Activated CD8-positive, alpha-beta T cell treated with anti-CD3 and anti-CD28 coated beads, Interleukin-2, amount 10 ng/mL, durations not matched to agents 7 days and 5 days (primary cell): ENCODE measurements at regions not wholly inside any gene's neighbourhood (a gene's known extent, or its start where the extent isn't known, plus 50 kb on each side); places are given as distances from the start of the nearest gene placed in this dataset.

Source experiments
- ATAC-seq: fragments of 150-1000 bp; cut with Tn5 transposase; one replicate; pipeline ENCODE4 v1.10.0; 2021; ENCODE audit warnings: moderate library complexity
- CTCF ChIA-PET: fragments of 350-600 bp; sonication (Branson Sonifier 250); formaldehyde crosslinking; loops from one replicate; lab custom pipeline; 2021; ENCODE audit warnings: antibody characterized with exemption; lab: Charles Lee
- POLR2A ChIA-PET: fragments of 350-600 bp; sonication (Branson Sonifier 250); formaldehyde crosslinking; loops from one replicate; lab custom pipeline; 2021; ENCODE audit warnings: antibody characterized with exemption; lab: Charles Lee
- DNase-seq: peaks from one replicate; pipeline ENCODE4 v3.0.0-alpha.2; 2020
- H3K27ac Mint-ChIP-seq: one replicate; pipeline ENCODE4 v1.8.0; 2021; ENCODE audit warnings: mild to moderate bottlenecking, mixed read lengths
- H3K27me3 Mint-ChIP-seq: one replicate; pipeline ENCODE4 v1.8.0; 2021; ENCODE audit warnings: low read depth, mixed read lengths
- H3K36me3 Mint-ChIP-seq: one replicate; pipeline ENCODE4 v1.8.0; 2021; ENCODE audit warnings: low read depth, mixed read lengths
- H3K4me1 Mint-ChIP-seq: one replicate; pipeline ENCODE4 v1.8.0; 2021; ENCODE audit warnings: low read depth, mixed read lengths
- H3K4me3 Mint-ChIP-seq: one replicate; pipeline ENCODE4 v1.8.0; 2021; ENCODE audit warnings: mild to moderate bottlenecking, mixed read lengths
- H3K9me3 Mint-ChIP-seq: one replicate; pipeline ENCODE4 v1.8.0; 2022; ENCODE audit warnings: mixed read lengths; ENCODE audit not compliant: insufficient read depth

- no peak for ATAC-seq
- H3K27ac Mint-ChIP-seq: no peak overlapping the region
- CTCF ChIA-PET: interaction anchor here (4.3 kb wide), 1 partner anchor 35 kb away, joined by 18 read pairs; no protein-coding TSS in a partner anchor
Measured at GRCh38 chr12:91846466-91847055, 299.1 kb downstream of the BTG1 start.

GRCh38 chr12:91845365-91845764, 300.3 kb downstream of the BTG1 start:
- ATAC-seq: no peak
- Mint-ChIP-seq H3K36me3 (peaks cover 9% of the 10 kb centered on the region), H3K27me3 (no peaks in the 10 kb centered on the region), H3K4me1 (no peaks in the 10 kb centered on the region), H3K9me3 (peaks cover 14% of the 10 kb centered on the region), H3K4me3 (no peak overlapping the region), H3K27ac (no peak overlapping the region)
- no peak for DNase-seq
- POLR2A ChIA-PET: no interaction called here
- CTCF ChIA-PET: interaction anchor here (4.3 kb wide), 1 partner anchor 34 kb away, joined by 18 read pairs; no protein-coding TSS in a partner anchor

More at GRCh38 chr12:91846466-91847055, 299.1 kb downstream of the BTG1 start:
- H3K4me3 Mint-ChIP-seq: no peak overlapping the region
- DNase-seq: no peak
- H3K27me3 Mint-ChIP-seq: no peaks in the 10 kb centered on the region
- peaks cover 2% of the 10 kb centered on the region for H3K4me1 Mint-ChIP-seq
- H3K36me3 Mint-ChIP-seq: peaks cover 9% of the 10 kb centered on the region
- peaks cover 4% of the 10 kb centered on the region for H3K9me3 Mint-ChIP-seq
- POLR2A ChIA-PET: no interaction called here

- ATAC-seq (no peak), DNase-seq (no peak)
- H3K27ac Mint-ChIP-seq: no peak overlapping the region
- peaks cover 9% of the 10 kb centered on the region for H3K36me3 Mint-ChIP-seq
- peaks cover 2% of the 10 kb centered on the region for H3K4me1 Mint-ChIP-seq
- peaks cover 14% of the 10 kb centered on the region for H3K9me3 Mint-ChIP-seq
- ChIA-PET CTCF (interaction anchor here (1.0 to 1.1 kb wide), 3 partner anchors 21 to 126 kb away, joined by 3 read pairs; no protein-coding TSS in a partner anchor), POLR2A (no interaction called here)
- no peak overlapping the region for H3K4me3 Mint-ChIP-seq
- H3K27me3 Mint-ChIP-seq: no peaks in the 10 kb centered on the region
Measured at GRCh38 chr12:91841822-91842221, 303.8 kb downstream of the BTG1 start.

- POLR2A ChIA-PET: no interaction called here
- H3K4me3 Mint-ChIP-seq: no peak overlapping the region
- ATAC-seq (no peak), DNase-seq (no peak)
- peaks cover 8% of the 10 kb centered on the region for H3K4me1 Mint-ChIP-seq
- H3K27ac Mint-ChIP-seq: no peak overlapping the region
- CTCF ChIA-PET: no interaction called here
- no peaks in the 10 kb centered on the region for H3K27me3 Mint-ChIP-seq
- H3K36me3 Mint-ChIP-seq: no peaks in the 10 kb centered on the region
- peaks cover 24% of the 10 kb centered on the region for H3K9me3 Mint-ChIP-seq
Measured at GRCh38 chr12:91836696-91837095, 308.9 kb downstream of the BTG1 start.

GRCh38 chr12:91836264-91836663, 309.4 kb downstream of the BTG1 start:
- no peak for DNase-seq
- ATAC-seq: no peak
- peaks cover 20% of the 10 kb centered on the region for H3K9me3 Mint-ChIP-seq
- H3K27me3 Mint-ChIP-seq: no peaks in the 10 kb centered on the region
- H3K4me3 Mint-ChIP-seq: no peak overlapping the region
- ChIA-PET POLR2A (no interaction called here), CTCF (no interaction called here)
- H3K4me1 Mint-ChIP-seq: peaks cover 8% of the 10 kb centered on the region
- H3K36me3 Mint-ChIP-seq: no peaks in the 10 kb centered on the region
- no peak overlapping the region for H3K27ac Mint-ChIP-seq

GRCh38 chr12:91835693-91836092, 310.0 kb downstream of the BTG1 start:
- no peaks in the 10 kb centered on the region for H3K27me3 Mint-ChIP-seq
- H3K4me3 Mint-ChIP-seq: no peak overlapping the region
- ATAC-seq (no peak), DNase-seq (no peak)
- ChIA-PET CTCF (no interaction called here), POLR2A (no interaction called here)
- H3K9me3 Mint-ChIP-seq: peaks cover 14% of the 10 kb centered on the region
- no peaks in the 10 kb centered on the region for H3K36me3 Mint-ChIP-seq
- H3K4me1 Mint-ChIP-seq: peaks cover 8% of the 10 kb centered on the region
- H3K27ac Mint-ChIP-seq: no peak overlapping the region

GRCh38 chr12:91833780-91834359, 311.8 kb downstream of the BTG1 start:
- ChIA-PET POLR2A (interaction anchor here (0.6 kb wide), 1 partner anchor 250 kb away, joined by 3 read pairs; no protein-coding TSS in a partner anchor), CTCF (interaction anchor here (1.2 kb wide), 1 partner anchor 23 kb away, joined by 3 read pairs; no protein-coding TSS in a partner anchor)
- Mint-ChIP-seq H3K27me3 (no peaks in the 10 kb centered on the region), H3K9me3 (peaks cover 13% of the 10 kb centered on the region), H3K4me1 (peaks cover 8% of the 10 kb centered on the region), H3K4me3 (no peak overlapping the region), H3K36me3 (no peaks in the 10 kb centered on the region), H3K27ac (no peak overlapping the region)
- DNase-seq (no peak), ATAC-seq (no peak)

- Mint-ChIP-seq H3K4me1 (no peaks in the 10 kb centered on the region), H3K36me3 (no peaks in the 10 kb centered on the region), H3K27ac (no peak overlapping the region), H3K27me3 (no peaks in the 10 kb centered on the region), H3K4me3 (no peak overlapping the region), H3K9me3 (no peaks in the 10 kb centered on the region)
- DNase-seq (no peak), ATAC-seq (no peak)
- ChIA-PET CTCF (interaction anchor here (2.2 kb wide), 1 partner anchor 14 kb away, joined by 10 read pairs; no protein-coding TSS in a partner anchor), POLR2A (no interaction called here)
Measured at GRCh38 chr12:91825999-91826398, 319.6 kb downstream of the BTG1 start.

- CTCF ChIA-PET: interaction anchor here (1.2 kb wide), 1 partner anchor 13 kb away, joined by 11 read pairs; no protein-coding TSS in a partner anchor
- POLR2A ChIA-PET: no interaction called here
- ATAC-seq: no peak
- H3K4me1 Mint-ChIP-seq: no peaks in the 10 kb centered on the region
- H3K27me3 Mint-ChIP-seq: no peaks in the 10 kb centered on the region
- H3K27ac Mint-ChIP-seq: no peak overlapping the region
- no peaks in the 10 kb centered on the region for H3K36me3 Mint-ChIP-seq
- no peak for DNase-seq
- no peak overlapping the region for H3K4me3 Mint-ChIP-seq
- H3K9me3 Mint-ChIP-seq: peaks cover 5% of the 10 kb centered on the region
Measured at GRCh38 chr12:91824991-91825390, 320.7 kb downstream of the BTG1 start.

- H3K36me3 Mint-ChIP-seq: no peaks in the 10 kb centered on the region
- no peak for ATAC-seq
- ChIA-PET POLR2A (no interaction called here), CTCF (interaction anchor here (1.1 to 1.2 kb wide), 2 partner anchors 12 to 52 kb away, joined by 3 read pairs; no protein-coding TSS in a partner anchor)
- no peaks in the 10 kb centered on the region for H3K4me1 Mint-ChIP-seq
- H3K4me3 Mint-ChIP-seq: no peak overlapping the region
- DNase-seq: no peak
- no peak overlapping the region for H3K27ac Mint-ChIP-seq
- H3K9me3 Mint-ChIP-seq: peaks cover 13% of the 10 kb centered on the region
- no peaks in the 10 kb centered on the region for H3K27me3 Mint-ChIP-seq
Measured at GRCh38 chr12:91819132-91819447, 326.6 kb downstream of the BTG1 start.

GRCh38 chr12:91818227-91819131, 327.2 kb downstream of the BTG1 start:
- DNase-seq (no peak), ATAC-seq (no peak)
- Mint-ChIP-seq H3K4me1 (no peaks in the 10 kb centered on the region), H3K4me3 (no peak overlapping the region), H3K9me3 (peaks cover 13% of the 10 kb centered on the region), H3K27me3 (no peaks in the 10 kb centered on the region), H3K36me3 (no peaks in the 10 kb centered on the region), H3K27ac (no peak overlapping the region)
- ChIA-PET POLR2A (no interaction called here), CTCF (interaction anchor here (1.1 to 1.2 kb wide), 2 partner anchors 11 to 53 kb away, joined by 3 read pairs; no protein-coding TSS in a partner anchor)
